ENCODE measurements at regions not wholly inside any gene's neighbourhood (a gene's known extent, or its start where the extent isn't known, plus 50 kb on each side); places are given as distances from the start of the nearest gene placed in this dataset.

DNA sequence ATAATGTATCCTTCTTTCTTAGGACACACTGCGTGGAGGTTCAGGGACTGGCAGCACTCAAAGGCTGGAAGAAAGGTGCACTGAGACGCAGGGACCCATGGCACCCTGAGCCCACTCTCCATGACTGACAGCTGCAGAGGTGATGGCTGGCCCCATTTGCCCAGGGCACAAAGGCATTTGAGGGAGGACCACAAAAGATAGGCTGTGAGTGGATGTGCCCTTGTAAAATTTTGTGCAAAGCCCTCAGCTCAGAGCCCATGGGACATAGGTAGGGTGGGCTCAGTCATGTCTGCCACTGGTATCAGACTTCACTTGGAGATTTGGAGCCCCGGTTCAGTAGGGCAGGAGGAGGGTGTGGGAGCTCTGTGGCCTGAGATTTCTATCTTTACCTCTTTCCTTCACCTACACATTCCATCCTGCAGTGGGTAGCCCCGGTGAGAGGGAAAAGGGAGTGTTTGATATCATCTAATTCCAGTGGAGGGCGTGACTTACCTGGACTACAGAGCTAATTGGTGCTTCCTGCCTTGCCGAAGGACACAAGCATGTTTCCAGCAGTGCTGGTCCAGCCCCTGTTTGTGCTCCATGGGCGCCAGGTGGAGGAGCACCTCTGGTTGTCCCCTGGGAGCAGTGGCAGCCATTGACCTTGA lies 312.2 kb downstream of the EN1 start:
- no peaks in the 10 kb centered on the region for H3K36me3 ChIP-seq (ENCODE audit: control insufficient read depth, insufficient read depth, low read length)
- no peak overlapping the region for H3K4me3 ChIP-seq (replicated peaks; ENCODE audit: low read depth, low read length)
- H3K27me3 ChIP-seq (replicated peaks; ENCODE audit: control insufficient read depth, insufficient read depth, low read length) = no peaks in the 10 kb centered on the region
- DNase-seq (ENCODE audit: extremely low read depth, insufficient read length) = no peak
- TF ChIP-seq, protein P1, sequence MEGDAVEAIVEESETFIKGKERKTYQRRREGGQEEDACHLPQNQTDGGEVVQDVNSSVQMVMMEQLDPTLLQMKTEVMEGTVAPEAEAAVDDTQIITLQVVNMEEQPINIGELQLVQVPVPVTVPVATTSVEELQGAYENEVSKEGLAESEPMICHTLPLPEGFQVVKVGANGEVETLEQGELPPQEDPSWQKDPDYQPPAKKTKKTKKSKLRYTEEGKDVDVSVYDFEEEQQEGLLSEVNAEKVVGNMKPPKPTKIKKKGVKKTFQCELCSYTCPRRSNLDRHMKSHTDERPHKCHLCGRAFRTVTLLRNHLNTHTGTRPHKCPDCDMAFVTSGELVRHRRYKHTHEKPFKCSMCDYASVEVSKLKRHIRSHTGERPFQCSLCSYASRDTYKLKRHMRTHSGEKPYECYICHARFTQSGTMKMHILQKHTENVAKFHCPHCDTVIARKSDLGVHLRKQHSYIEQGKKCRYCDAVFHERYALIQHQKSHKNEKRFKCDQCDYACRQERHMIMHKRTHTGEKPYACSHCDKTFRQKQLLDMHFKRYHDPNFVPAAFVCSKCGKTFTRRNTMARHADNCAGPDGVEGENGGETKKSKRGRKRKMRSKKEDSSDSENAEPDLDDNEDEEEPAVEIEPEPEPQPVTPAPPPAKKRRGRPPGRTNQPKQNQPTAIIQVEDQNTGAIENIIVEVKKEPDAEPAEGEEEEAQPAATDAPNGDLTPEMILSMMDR (IDR thresholded peaks at IDR 0.05; ENCODE audit: insufficient read depth, low read length, poor library complexity, severe bottlenecking) = no peak

DNA sequence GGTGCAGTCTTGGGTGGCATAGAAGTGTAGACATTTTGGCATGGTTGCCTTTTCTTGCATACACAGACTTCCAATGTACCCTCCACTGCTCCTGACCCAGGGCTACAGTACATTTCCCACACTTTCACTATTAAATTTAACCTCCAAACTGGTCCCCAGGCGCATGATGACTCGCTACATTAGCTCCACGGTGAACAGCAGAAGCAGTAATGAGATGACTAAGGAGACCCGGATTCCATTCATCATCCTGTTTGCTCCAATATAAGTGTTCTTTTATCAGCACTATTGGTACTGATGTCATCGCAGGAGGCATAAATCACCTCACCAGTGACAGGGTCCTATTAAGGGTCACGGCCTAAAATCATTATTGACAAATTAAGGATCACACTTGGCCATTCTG lies 316.5 kb downstream of the EN1 start:
- TF ChIP-seq, protein P1 (IDR thresholded peaks at IDR 0.05; ENCODE audit: insufficient read depth, low read length, poor library complexity, severe bottlenecking) = no peak
- Histone ChIP-seq H3K27me3 (replicated peaks; ENCODE audit: control insufficient read depth, insufficient read depth, low read length) (no peaks in the 10 kb centered on the region), H3K4me3 (replicated peaks; ENCODE audit: low read depth, low read length) (no peak overlapping the region), H3K36me3 (ENCODE audit: control insufficient read depth, insufficient read depth, low read length) (no peaks in the 10 kb centered on the region)
- DNase-seq (ENCODE audit: extremely low read depth, insufficient read length) = no peak

DNA sequence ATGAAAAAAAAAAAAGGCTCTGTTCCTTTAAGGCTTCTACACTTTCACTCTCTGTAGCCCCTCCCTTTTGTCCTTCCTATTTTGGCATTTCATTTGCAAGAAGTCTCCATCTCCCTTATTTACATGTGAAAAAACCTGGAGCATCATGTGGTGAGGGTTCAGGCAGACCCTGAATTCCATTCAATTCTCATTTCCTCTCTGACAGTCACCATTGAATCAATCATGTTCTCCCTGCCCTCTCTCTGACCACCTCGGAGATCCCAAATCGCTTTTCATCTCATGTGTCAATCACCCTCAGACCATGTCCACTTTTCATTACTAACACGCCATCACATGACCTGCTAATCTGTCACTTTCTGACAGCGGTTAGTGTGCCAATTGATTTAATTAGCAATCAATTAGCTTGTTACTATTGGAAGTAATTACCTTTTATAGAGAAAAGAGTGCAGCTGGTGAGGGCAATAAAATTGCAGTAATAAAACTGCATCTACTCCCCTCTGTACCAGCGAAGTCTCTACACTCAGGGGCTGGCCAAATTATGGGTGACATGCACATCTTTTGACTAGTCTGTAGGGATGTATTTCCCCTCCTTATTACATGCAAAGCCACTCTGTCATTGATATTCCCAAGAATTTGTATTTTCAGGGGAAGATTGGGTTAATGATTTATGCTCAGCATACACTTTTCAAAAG lies 317.4 kb downstream of the EN1 start:
- TF ChIP-seq, protein P1 (IDR thresholded peaks at IDR 0.05; ENCODE audit: insufficient read depth, low read length, poor library complexity, severe bottlenecking) = no peak
- Histone ChIP-seq H3K36me3 (ENCODE audit: control insufficient read depth, insufficient read depth, low read length) (no peaks in the 10 kb centered on the region), H3K27me3 (replicated peaks; ENCODE audit: control insufficient read depth, insufficient read depth, low read length) (no peaks in the 10 kb centered on the region), H3K4me3 (replicated peaks; ENCODE audit: low read depth, low read length) (no peak overlapping the region)
- no peak for DNase-seq (ENCODE audit: extremely low read depth, insufficient read length)

DNA sequence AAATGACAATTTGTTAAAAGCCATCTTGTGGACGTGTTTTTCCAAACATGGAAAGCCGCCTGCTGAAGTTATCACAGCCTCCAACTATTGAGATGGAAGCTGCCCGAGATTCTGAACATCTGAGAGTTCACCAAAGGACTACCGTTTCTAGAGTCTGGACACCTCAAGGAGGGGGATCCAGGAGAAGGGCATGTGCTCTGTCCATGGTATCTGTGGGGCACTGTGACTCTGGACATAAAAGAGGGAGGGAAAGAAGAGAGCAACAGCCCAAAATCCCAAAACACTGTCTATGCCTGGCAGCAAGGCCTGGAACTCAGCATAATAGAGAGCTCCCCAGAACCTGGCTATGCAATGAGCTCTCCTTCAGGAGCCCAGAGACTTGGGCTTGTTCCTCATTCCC lies 319.9 kb downstream of the EN1 start:
- TF ChIP-seq, protein P1 (IDR thresholded peaks at IDR 0.05; ENCODE audit: insufficient read depth, low read length, poor library complexity, severe bottlenecking) = no peak
- DNase-seq (ENCODE audit: extremely low read depth, insufficient read length) = no peak
- H3K36me3 ChIP-seq (ENCODE audit: control insufficient read depth, insufficient read depth, low read length) = no peaks in the 10 kb centered on the region
- H3K4me3 ChIP-seq (replicated peaks; ENCODE audit: low read depth, low read length) = no peak overlapping the region
- H3K27me3 ChIP-seq (replicated peaks; ENCODE audit: control insufficient read depth, insufficient read depth, low read length) = no peaks in the 10 kb centered on the region

DNA sequence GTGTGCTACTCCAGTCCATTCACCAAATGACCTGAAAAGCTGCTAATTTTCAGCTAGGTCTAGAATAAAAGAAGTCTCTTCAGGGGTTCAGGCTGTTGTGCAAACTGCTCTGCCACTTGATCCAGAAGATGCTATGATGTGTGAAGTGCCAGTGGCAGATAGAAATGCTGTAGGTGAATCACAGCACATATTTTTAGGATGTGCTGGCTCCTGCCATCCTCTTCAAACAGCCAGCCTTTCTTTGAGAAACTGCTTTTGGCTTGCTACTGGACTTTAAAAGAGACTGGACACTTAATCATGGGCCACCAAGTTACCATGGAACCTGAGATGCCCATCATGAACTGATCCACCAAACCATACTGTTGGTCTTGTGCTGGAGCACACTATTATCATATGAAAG lies 322.1 kb downstream of the EN1 start:
- no peak overlapping the region for H3K4me3 ChIP-seq (replicated peaks; ENCODE audit: low read depth, low read length)
- no peaks in the 10 kb centered on the region for H3K36me3 ChIP-seq (ENCODE audit: control insufficient read depth, insufficient read depth, low read length)
- H3K27me3 ChIP-seq (replicated peaks; ENCODE audit: control insufficient read depth, insufficient read depth, low read length) = no peaks in the 10 kb centered on the region
- DNase-seq (ENCODE audit: extremely low read depth, insufficient read length) = no peak
- TF ChIP-seq, protein P1 (IDR thresholded peaks at IDR 0.05; ENCODE audit: insufficient read depth, low read length, poor library complexity, severe bottlenecking) = no peak
